Endothelial cell of umbilical vein (primary cell): ENCODE measurements at regions not wholly inside any gene's neighbourhood (a gene's known extent, or its start where the extent isn't known, plus 50 kb on each side); places are given as distances from the start of the nearest gene placed in this dataset.

Source experiments
- CTCF ChIP-seq, 2 donors: IDR thresholded peaks; 1 replicate in 1 of 2; 2 replicates in 1 of 2; pipeline ENCODE4 v1.5.1; 2011; ENCODE audit warnings: low read length in 2 of 2, mild to moderate bottlenecking in 2 of 2, moderate library complexity in 2 of 2, control low read depth in 1 of 2, inconsistent platforms in 1 of 2, low read depth in 1 of 2; ENCODE audit not compliant: insufficient read depth in 1 of 2; ENCODE audit errors: extremely low read depth in 1 of 2
- EZH2 ChIP-seq: IDR thresholded peaks from 2 replicates; pipeline ENCODE4 v1.6.1; 2012; ENCODE audit warnings: borderline replicate concordance, low read depth, mild to moderate bottlenecking, moderate library complexity, low read length, inconsistent platforms; ENCODE audit not compliant: severe bottlenecking
- JUN ChIP-seq: IDR thresholded peaks from 2 replicates; pipeline ENCODE4 v1.6.1; 2011; ENCODE audit warnings: borderline replicate concordance, low read depth; ENCODE audit not compliant: insufficient read length, insufficient read depth
- MAX ChIP-seq: IDR thresholded peaks from 2 replicates; pipeline ENCODE4 v1.6.1; 2011; ENCODE audit not compliant: insufficient read depth, insufficient read length
- MYC ChIP-seq: IDR thresholded peaks from one replicate; pipeline ENCODE4 v1.6.1; 2011; ENCODE audit warnings: mild to moderate bottlenecking, low read depth, low read length
- POLR2A ChIP-seq: IDR thresholded peaks from 2 replicates; pipeline ENCODE4 v1.6.1; 2012; ENCODE audit warnings: low read depth, mild to moderate bottlenecking, control low read depth, low read length
- POLR2AphosphoS5 ChIP-seq: IDR thresholded peaks from 2 replicates; pipeline ENCODE4 v1.6.1; 2012; ENCODE audit warnings: low read depth, mild to moderate bottlenecking, control low read depth, low read length, moderate library complexity; ENCODE audit not compliant: insufficient read depth

GRCh38 chr9:117815315-117815714 lies 111.1 kb downstream of the TLR4 start:
- no peak for TF ChIP-seq POLR2A
- no peak for TF ChIP-seq CTCF (IDR thresholded peaks at IDR 0.05; ENCODE audit: extremely low read depth in 1 of 2, insufficient read depth in 1 of 2, low read depth in 1 of 2, low read length in 2 of 2)
- no peak for TF ChIP-seq MAX
- no peak for TF ChIP-seq EZH2
- TF ChIP-seq MYC: no peak
- TF ChIP-seq POLR2AphosphoS5: no peak
- no peak for TF ChIP-seq JUN
